H9 (cell line): ENCODE measurements at regions not wholly inside any gene's neighbourhood (a gene's known extent, or its start where the extent isn't known, plus 50 kb on each side); places are given as distances from the start of the nearest gene placed in this dataset.

Experiments used
- DNase-seq: peaks from one replicate; pipeline ENCODE4 v3.0.0-alpha.2; 2017
- H2AFZ ChIP-seq: one replicate; pipeline ENCODE4 v1.6.1; 2013; ENCODE audit warnings: mild to moderate bottlenecking, low read length, control low read depth, moderate library complexity
- H2AK5ac ChIP-seq: 2 replicates; pipeline ENCODE4 v1.6.1; 2013; ENCODE audit warnings: low read length, control low read depth, mixed read lengths; ENCODE audit not compliant: insufficient read length
- H2BK120ac ChIP-seq: one replicate; pipeline ENCODE4 v1.6.1; 2013; ENCODE audit warnings: low read depth, mild to moderate bottlenecking, low read length, control low read depth, inconsistent platforms; ENCODE audit not compliant: poor library complexity, severe bottlenecking
- H2BK12ac ChIP-seq: 2 replicates; pipeline ENCODE4 v1.6.1; 2013; ENCODE audit warnings: low read length, control low read depth, mixed read lengths, low read depth; ENCODE audit not compliant: insufficient read length
- H2BK15ac ChIP-seq: 2 replicates; pipeline ENCODE4 v1.6.1; 2013; ENCODE audit warnings: low read depth, low read length, control low read depth
- H2BK20ac ChIP-seq: one replicate; pipeline ENCODE4 v1.6.1; 2013; ENCODE audit warnings: low read depth, mild to moderate bottlenecking, low read length, control low read depth, inconsistent platforms; ENCODE audit not compliant: poor library complexity, severe bottlenecking
- H2BK5ac ChIP-seq: 2 replicates; pipeline ENCODE4 v1.6.1; 2013; ENCODE audit warnings: low read length, control low read depth, mixed read lengths; ENCODE audit not compliant: insufficient read length
- H3K14ac ChIP-seq: 2 replicates; pipeline ENCODE4 v1.6.1; 2013; ENCODE audit warnings: low read length, control low read depth; ENCODE audit not compliant: insufficient read depth
- H3K18ac ChIP-seq: 2 replicates; pipeline ENCODE4 v1.6.1; 2013; ENCODE audit warnings: low read depth, mild to moderate bottlenecking, mixed read lengths, low read length, control low read depth; ENCODE audit not compliant: insufficient read length
- H3K23ac ChIP-seq: 2 replicates; pipeline ENCODE4 v1.6.1; 2013; ENCODE audit warnings: low read length, control low read depth, mixed read lengths, low read depth; ENCODE audit not compliant: insufficient read length
- H3K23me2 ChIP-seq: 2 replicates; pipeline ENCODE4 v1.6.1; 2013; ENCODE audit warnings: low read depth, mild to moderate bottlenecking, mixed read lengths, low read length, control low read depth; ENCODE audit not compliant: insufficient read length, poor library complexity, severe bottlenecking
- H3K27ac ChIP-seq: 2 replicates; pipeline ENCODE4 v1.5.1; 2013; ENCODE audit warnings: low read length, control low read depth, mixed read lengths, low read depth; ENCODE audit not compliant: insufficient read length
- H3K27me3 ChIP-seq: 2 replicates; pipeline ENCODE4 v1.6.1; 2013; ENCODE audit warnings: low read length, control low read depth, inconsistent platforms; ENCODE audit not compliant: insufficient read depth
- H3K4ac ChIP-seq: 2 replicates; pipeline ENCODE4 v1.6.1; 2013; ENCODE audit warnings: low read depth, mild to moderate bottlenecking, control low read depth, inconsistent platforms, low read length, moderate library complexity
- H3K4me1 ChIP-seq: 2 replicates; pipeline ENCODE4 v1.6.1; 2013; ENCODE audit warnings: low read length, control low read depth, inconsistent platforms; ENCODE audit not compliant: insufficient read depth
- H3K4me2 ChIP-seq: 2 replicates; pipeline ENCODE4 v1.6.1; 2013; ENCODE audit warnings: low read length, control low read depth, mixed read lengths; ENCODE audit not compliant: insufficient read length, insufficient read depth
- H3K56ac ChIP-seq: 2 replicates; pipeline ENCODE4 v1.6.1; 2013; ENCODE audit warnings: low read depth, mild to moderate bottlenecking, mixed read lengths, low read length, control low read depth; ENCODE audit not compliant: insufficient read length
- H3K79me1 ChIP-seq: 2 replicates; pipeline ENCODE4 v1.6.1; 2013; ENCODE audit warnings: low read depth, mild to moderate bottlenecking, moderate library complexity, low read length, control low read depth, inconsistent platforms; ENCODE audit not compliant: insufficient read depth, poor library complexity, severe bottlenecking
- H3K79me2 ChIP-seq: 2 replicates; pipeline ENCODE4 v1.6.1; 2013; ENCODE audit warnings: low read length, control low read depth, inconsistent platforms; ENCODE audit not compliant: insufficient read depth
- H3K9ac ChIP-seq: 2 replicates; pipeline ENCODE4 v1.6.1; 2013; ENCODE audit warnings: low read length, control low read depth, mixed read lengths; ENCODE audit not compliant: insufficient read length; ENCODE audit errors: extremely low read depth
- H3K9me3 ChIP-seq: one replicate; pipeline ENCODE4 v1.6.1; 2013; ENCODE audit warnings: low read depth, low read length, inconsistent platforms; ENCODE audit not compliant: control insufficient read depth
- H3T11ph ChIP-seq: one replicate; pipeline ENCODE4 v1.6.1; 2013; ENCODE audit warnings: mild to moderate bottlenecking, low read length, control low read depth, inconsistent platforms
- H4K20me1 ChIP-seq: one replicate; pipeline ENCODE4 v1.6.1; 2013; ENCODE audit not compliant: control insufficient read depth, insufficient read length, insufficient read depth
- H4K5ac ChIP-seq: 2 replicates; pipeline ENCODE4 v1.6.1; 2013; ENCODE audit warnings: low read depth, mild to moderate bottlenecking, mixed read lengths, low read length, control low read depth; ENCODE audit not compliant: insufficient read length
- H4K8ac ChIP-seq: replicated peaks from 2 replicates; pipeline ENCODE4 v1.6.1; 2013; ENCODE audit warnings: low read length, control low read depth, mixed read lengths, low read depth; ENCODE audit not compliant: insufficient read length
- H4K91ac ChIP-seq: 2 replicates; pipeline ENCODE4 v1.6.1; 2013; ENCODE audit warnings: low read depth, mild to moderate bottlenecking, moderate library complexity, mixed read lengths, low read length, control low read depth; ENCODE audit not compliant: insufficient read length
- H3K27ac Mint-ChIP-seq, 3 experiments: 2 replicates in 2 of 3; 3 replicates in 1 of 3; pipeline ENCODE4 v1.8.0; 2020 to 2021; ENCODE audit warnings: mixed read lengths in 3 of 3, mild to moderate bottlenecking in 1 of 3, moderate library complexity in 1 of 3
- H3K27me3 Mint-ChIP-seq: 2 replicates; pipeline ENCODE4 v1.8.0; 2021; ENCODE audit warnings: low read depth, mild to moderate bottlenecking, moderate library complexity, mixed read lengths
- H3K36me3 Mint-ChIP-seq, 3 experiments: 2 replicates in 2 of 3; 3 replicates in 1 of 3; pipeline ENCODE4 v1.8.0; 2020 to 2021; ENCODE audit warnings: low read depth in 3 of 3, mixed read lengths in 3 of 3; ENCODE audit not compliant: insufficient read depth in 1 of 3
- H3K4me1 Mint-ChIP-seq, 2 experiments: 2 replicates each; pipeline ENCODE4 v1.8.0; 2020; ENCODE audit warnings: mixed read lengths in 2 of 2
- H3K4me3 Mint-ChIP-seq, 2 experiments: 2 replicates in 1 of 2; 3 replicates in 1 of 2; pipeline ENCODE4 v1.8.0; 2020 to 2021; ENCODE audit warnings: mild to moderate bottlenecking in 2 of 2, mixed read lengths in 2 of 2, moderate library complexity in 1 of 2
- H3K9me3 Mint-ChIP-seq, 2 experiments: 2 replicates in 1 of 2; 3 replicates in 1 of 2; pipeline ENCODE4 v1.8.0; 2020; ENCODE audit warnings: mild to moderate bottlenecking in 2 of 2, mixed read lengths in 2 of 2, moderate library complexity in 1 of 2
- CTCF ChIP-seq: fragments of 200-600 bp; sonication (generic); conservative IDR thresholded peaks from 3 replicates; pipeline ENCODE4 v1.8.0; 2021; ENCODE audit warnings: antibody characterized with exemption, mild to moderate bottlenecking

DNA sequence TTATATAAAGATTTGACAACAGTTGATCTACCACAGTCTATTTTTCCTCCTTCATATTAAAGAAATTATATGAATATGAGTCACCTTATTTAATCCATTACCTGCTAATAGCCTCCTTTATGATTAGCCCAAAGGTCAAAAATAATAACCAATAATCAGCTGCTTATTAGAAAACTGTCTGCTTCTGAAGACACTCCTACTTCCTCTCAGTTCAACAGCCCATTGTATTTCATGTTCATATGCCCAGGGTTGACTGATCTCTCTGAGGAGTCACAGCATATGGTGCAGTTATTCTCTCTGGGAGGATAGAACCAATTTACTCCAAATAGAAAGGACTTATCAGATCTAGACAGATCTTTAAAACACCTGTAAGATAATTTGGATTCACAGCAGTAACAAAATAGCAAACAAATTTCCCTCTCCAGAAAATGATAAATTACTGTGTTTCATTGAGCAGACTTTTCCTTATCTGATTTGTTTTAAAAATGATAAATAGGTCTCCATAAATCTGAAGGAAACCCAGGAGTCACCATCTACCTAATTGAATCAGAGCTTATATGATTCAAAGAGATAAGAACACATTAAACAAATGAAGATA, 180.4 kb upstream of the ITGA1 start:
- Histone ChIP-seq H4K8ac (no peak overlapping the region), H3T11ph (no peak overlapping the region), H3K27me3 (no peaks in the 10 kb centered on the region), H3K27ac (no peak overlapping the region), H3K79me1 (no peaks in the 10 kb centered on the region), H2AFZ (no peak overlapping the region), H2BK20ac (no peak overlapping the region), H2BK5ac (no peak overlapping the region), H3K56ac (no peak overlapping the region), H3K18ac (no peak overlapping the region), H2AK5ac (no peak overlapping the region), H4K91ac (no peak overlapping the region), H3K9me3 (no peaks in the 10 kb centered on the region), H3K14ac (no peak overlapping the region), H2BK15ac (no peak overlapping the region), H3K23ac (no peak overlapping the region), H4K20me1 (no peaks in the 10 kb centered on the region), H2BK12ac (no peak overlapping the region), H4K5ac (no peak overlapping the region), H3K4ac (no peak overlapping the region), H3K79me2 (no peaks in the 10 kb centered on the region), H3K4me2 (no peak overlapping the region), H2BK120ac (no peak overlapping the region), H3K23me2 (no peaks in the 10 kb centered on the region), H3K9ac (no peak overlapping the region), H3K4me1 (no peaks in the 10 kb centered on the region)
- Mint-ChIP-seq H3K4me3 (no peak overlapping the region), H3K36me3 (no peaks in the 10 kb centered on the region), H3K4me1 (no peaks in the 10 kb centered on the region), H3K9me3 (no peaks in the 10 kb centered on the region), H3K27me3 (no peaks in the 10 kb centered on the region), H3K27ac (no peak overlapping the region)
- no peak for DNase-seq
- no peak for TF ChIP-seq CTCF
